H1 (cell line): ENCODE measurements at regions not wholly inside any gene's neighbourhood (a gene's known extent, or its start where the extent isn't known, plus 50 kb on each side); places are given as distances from the start of the nearest gene placed in this dataset.

ENCODE experiments used
- CTCF ChIP-seq, 3 experiments: IDR thresholded peaks; 1 replicate in 2 of 3; 2 replicates in 1 of 3; pipeline versions ENCODE4 v1.5.1 to v1.6.1; 2011; ENCODE audit warnings: low read length in 3 of 3, mild to moderate bottlenecking in 3 of 3, inconsistent platforms in 2 of 3, low read depth in 1 of 3, moderate library complexity in 1 of 3; ENCODE audit not compliant: insufficient read depth in 1 of 3; ENCODE audit errors: control extremely low read depth in 1 of 3
- EP300 ChIP-seq, 2 experiments: IDR thresholded peaks; 1 replicate in 1 of 2; 2 replicates in 1 of 2; pipeline ENCODE4 v1.6.1; 2011 to 2012; ENCODE audit warnings: low read depth in 2 of 2, low read length in 2 of 2, mild to moderate bottlenecking in 2 of 2, borderline replicate concordance in 1 of 2, inconsistent platforms in 1 of 2, moderate library complexity in 1 of 2
- GTF2F1 ChIP-seq: IDR thresholded peaks from 2 replicates; pipeline ENCODE4 v1.6.1; 2012; ENCODE audit warnings: low read depth, low read length, improper control_type of control experiment, borderline replicate concordance
- HDAC6 ChIP-seq: IDR thresholded peaks from one replicate; pipeline ENCODE4 v1.7.1; 2012; ENCODE audit warnings: low read depth, mild to moderate bottlenecking, inconsistent platforms, low read length, moderate library complexity
- TCF12 ChIP-seq: IDR thresholded peaks from 2 replicates; pipeline ENCODE4 v1.6.1; 2011; ENCODE audit warnings: low read depth, mild to moderate bottlenecking, low read length
- USF2 ChIP-seq: IDR thresholded peaks from 2 replicates; pipeline ENCODE4 v1.6.1; 2011; ENCODE audit warnings: low read length, improper control_type of control experiment
- YY1 ChIP-seq: IDR thresholded peaks from 2 replicates; pipeline ENCODE4 v1.6.1; 2011; ENCODE audit warnings: low read depth, mild to moderate bottlenecking, low read length

GRCh38 chr4:123469245-123469644 is 72.7 kb downstream of the SPRY1 start:
- TF ChIP-seq EP300 (IDR thresholded peaks at IDR 0.05; ENCODE audit: borderline replicate concordance in 1 of 2, low read depth in 2 of 2, low read length in 2 of 2): no peak
- TF ChIP-seq CTCF (IDR thresholded peaks at IDR 0.05; ENCODE audit: control extremely low read depth in 1 of 3, insufficient read depth in 1 of 3, low read depth in 1 of 3, low read length in 3 of 3): no peak
- TF ChIP-seq HDAC6: no peak
- no peak for TF ChIP-seq TCF12
- TF ChIP-seq GTF2F1: no peak
- no peak for TF ChIP-seq YY1
- no peak for TF ChIP-seq USF2
